ENCODE measurements at regions not wholly inside any gene's neighbourhood (a gene's known extent, or its start where the extent isn't known, plus 50 kb on each side); places are given as distances from the start of the nearest gene placed in this dataset.

DNA sequence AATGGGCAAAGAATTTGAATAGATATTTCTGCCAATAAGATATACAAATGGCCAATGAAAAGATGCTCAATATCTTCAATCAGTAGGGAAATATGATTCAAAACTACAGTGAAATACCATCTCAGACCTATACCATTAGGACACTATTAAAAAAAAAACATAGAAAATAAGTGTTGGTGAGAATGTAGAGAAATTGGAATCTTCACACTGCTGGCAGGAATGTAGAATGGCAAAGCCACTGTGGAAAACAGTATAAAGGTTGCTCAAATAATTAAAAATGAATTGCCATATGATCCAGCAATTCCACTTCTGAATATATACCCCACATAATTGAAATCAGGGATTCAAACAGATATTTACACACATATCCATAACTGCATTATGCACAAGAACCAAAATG lies 88.1 kb upstream of the STARD13 start:
- no peak for DNase-seq

- no peak for DNase-seq
These were observed 89.9 kb upstream of the STARD13 start for GRCh38 chr13:33375421-33375820.

DNA sequence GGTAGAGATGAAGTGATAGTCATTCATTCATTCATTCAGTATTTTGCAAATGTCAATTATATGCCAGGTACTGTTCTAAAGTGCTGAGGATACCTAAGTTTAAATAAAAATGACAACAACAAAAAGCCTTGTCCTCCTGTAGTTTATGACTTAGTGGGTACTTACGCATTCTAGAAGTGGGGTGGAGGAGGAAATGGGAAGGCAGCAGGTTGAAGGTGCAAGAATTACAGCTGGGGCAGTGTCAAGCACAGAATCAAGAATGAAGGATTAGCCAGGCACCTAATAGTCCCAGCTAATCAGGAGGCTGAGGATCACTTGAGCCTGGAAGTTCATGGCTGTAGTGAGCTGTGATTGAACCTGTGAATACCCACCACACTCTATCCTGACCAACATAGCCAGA lies 90.7 kb upstream of the STARD13 start:
- DNase-seq, result no peak

- no peak for DNase-seq
These were observed 91.9 kb upstream of the STARD13 start for GRCh38 chr13:33377411-33377810.

DNA sequence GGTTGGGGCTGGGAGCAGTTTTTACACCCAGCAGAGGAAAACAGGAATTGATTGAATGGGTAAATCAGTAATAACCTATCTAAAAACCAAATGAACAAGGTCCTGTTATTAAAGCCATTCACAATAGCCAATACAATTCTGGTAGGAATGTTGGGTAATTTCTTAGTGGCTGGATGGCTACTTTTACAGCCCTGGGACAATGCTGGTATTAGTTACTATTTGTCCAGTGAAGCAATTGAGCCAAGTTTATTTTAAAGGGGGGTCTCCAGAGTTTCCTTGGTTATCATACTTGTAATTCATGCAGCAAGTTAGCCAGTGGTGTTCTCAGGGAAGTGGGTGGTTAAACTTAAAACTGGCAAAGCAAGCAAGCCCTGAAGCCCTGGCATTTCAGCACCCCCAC lies 92.3 kb upstream of the STARD13 start:
- no peak for DNase-seq

DNA sequence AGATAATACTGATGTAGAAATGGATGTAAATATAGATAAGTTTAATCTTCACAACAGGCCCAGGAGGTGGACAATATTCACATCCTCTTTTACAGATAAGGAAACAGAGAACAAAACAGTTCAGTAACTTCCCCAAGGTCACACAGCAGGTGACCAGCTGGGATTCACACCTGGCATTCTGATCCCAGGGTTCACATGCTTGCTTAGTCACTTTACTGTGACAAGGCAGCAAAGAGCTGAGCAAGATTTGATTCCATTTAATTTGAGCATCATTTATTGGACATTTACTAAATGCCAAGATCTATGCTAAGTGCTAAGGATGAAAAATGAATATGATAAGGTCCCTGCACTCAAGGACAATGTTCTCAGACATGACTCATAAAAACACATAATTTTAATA lies 94.1 kb upstream of the STARD13 start:
- DNase-seq, result no peak

DNA sequence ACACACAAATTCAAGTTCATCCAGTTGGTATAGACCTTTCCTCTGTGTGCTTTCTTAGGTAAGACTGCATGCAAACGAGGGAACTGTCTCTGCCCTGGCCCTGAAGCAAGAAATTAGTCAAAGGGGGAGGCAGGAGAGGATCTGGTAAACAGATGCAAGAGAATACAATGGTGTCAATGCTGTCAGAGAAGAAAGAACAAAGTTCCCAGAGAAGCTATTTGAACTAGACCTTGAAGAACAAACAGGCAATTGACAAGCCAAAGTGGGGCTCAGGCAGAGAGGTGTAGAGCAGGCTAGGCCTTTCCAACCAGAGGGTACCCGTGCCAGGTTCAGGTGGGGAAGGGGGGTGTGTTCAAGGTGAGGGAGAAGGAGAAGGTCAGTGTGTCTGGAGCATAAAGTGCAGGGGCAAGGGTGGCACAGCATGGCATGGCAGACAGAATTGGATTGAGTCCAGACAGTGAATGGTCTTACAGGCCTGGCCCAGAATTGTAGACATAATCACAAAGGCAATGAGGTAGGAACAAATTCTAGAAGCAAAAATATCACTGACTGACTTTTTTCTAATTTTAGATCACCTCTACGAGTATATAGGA lies 95.0 kb upstream of the STARD13 start:
- no peak for DNase-seq

- no peak for DNase-seq
These were observed 95.6 kb upstream of the STARD13 start for GRCh38 chr13:33381180-33381579.

DNA sequence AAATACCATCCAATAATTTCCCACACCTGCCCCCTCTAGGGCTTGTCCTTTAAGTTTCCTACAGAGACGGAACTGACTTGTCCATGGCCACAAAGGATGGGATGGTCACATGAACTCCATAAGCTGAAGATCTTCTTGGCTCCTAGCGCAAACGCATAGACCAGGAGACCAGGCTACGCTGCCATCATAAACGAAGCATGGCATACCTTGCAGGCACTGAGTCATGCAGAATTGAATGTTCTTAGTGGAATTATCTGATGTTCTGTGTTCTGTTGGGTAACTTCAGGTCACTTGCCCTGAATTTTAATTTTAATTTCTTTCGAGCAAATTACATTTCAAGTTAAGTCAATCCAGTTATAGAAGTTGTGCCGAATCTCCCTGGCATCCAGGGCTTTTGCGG lies 96.4 kb upstream of the STARD13 start:
- no peak for DNase-seq

GRCh38 chr13:33383724-33384577 lies 98.4 kb upstream of the STARD13 start:
- no peak for DNase-seq

DNA sequence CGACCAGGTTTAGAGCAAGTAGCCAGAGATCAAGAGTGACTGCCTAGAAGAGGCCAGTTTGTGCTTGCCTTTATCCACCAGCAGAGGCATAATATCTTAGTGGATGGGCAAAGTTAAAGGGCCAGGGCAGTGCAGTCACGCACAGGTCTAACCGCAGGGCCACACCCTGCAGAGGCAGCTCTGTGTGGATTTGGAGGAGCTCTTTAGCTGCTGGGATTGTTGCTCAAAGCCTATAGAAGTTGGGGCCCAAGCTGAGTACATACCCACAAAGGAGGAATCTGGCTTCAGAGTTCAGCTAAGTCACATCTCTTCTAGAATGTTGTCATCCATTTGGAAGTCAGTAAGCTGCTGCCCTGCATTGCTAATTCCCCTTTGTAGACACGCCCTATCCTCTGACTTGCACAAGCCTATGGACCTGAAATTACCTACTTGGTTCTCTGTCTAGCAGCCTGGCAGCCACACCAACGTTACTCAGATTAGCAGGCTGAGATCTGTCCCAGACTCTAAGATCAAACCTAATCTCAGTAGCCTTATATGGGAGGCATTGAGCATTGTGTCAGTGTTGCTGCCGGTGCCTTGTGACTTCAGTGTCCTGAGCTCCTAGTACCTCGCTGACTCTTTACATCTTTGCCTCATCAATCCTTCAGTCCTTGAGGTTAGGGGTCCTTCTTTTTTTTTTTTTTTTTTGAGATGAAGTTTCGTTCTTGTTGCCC lies 102.9 kb upstream of the STARD13 start:
- no peak for DNase-seq

- DNase-seq, result no peak
These were observed 107.3 kb upstream of the STARD13 start for GRCh38 chr13:33392794-33393405.

- DNase-seq, result no peak
These were observed 108.9 kb upstream of the STARD13 start for GRCh38 chr13:33394294-33394932.

DNA sequence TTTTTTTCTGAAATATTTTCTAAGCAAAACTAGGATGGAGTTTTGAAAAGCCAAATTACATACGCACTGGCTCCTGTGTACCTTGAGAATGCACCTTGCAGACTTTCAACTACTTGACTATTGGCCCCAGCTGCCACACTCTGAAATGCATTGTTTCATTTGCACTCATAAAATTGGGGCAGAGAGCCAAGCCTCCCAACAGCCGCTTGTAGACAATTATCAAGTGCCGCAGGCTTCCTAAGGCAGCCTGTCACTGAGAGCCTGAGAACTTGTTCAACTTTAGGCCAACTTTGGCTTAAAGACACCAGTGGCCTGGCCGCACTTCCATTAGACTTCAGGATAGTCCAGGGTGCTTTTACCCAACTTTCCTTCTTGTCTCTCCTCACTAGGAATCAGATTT lies 115.7 kb upstream of the STARD13 start:
- no peak for DNase-seq

DNA sequence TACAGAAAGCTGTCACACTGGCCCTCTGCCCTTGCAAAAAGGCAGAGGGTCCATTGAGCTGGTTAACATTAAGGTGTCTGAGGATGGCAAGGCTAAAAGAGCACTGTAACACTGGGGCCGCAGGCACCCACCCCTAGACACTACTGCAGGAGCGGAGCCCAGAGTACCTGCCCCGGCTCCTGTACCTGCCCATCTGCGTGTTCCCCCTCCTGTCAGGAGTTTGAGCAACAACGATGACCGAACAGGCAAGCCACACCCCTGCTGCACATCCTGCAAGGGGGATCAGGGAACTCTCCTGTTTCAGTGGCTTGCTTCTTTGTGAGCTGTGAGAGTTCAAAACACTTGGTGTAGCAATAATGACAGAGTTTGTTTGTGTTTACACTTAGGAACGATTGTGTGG lies 117.4 kb upstream of the STARD13 start:
- no peak for DNase-seq

DNA sequence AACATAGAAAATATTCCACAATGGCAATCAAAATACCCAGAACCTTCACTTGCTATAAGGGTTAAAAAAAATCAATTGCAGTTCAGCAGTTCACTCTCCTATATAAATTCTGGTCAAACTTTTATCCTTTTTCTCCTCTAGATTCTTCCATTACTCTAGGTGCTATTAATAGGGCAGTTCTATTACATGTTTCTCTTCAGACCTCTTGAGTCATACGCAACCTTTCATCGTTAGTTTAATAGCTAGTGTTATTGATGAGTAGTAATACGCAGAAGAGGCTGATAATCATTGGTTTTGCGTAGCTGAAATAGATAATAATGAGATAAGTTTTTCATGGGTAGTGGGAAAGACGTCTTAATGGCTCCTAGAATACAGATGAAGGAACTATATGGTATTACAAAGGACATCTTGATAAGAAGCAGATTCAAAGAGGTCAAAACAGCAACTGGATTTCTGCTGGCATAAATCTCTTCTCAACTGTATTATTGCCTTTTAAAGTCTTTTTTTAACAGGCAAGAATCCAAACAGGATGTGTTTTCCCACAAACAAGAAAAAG lies 118.3 kb upstream of the STARD13 start:
- no peak for DNase-seq

- DNase-seq, result no peak
These were observed 119.8 kb upstream of the STARD13 start for GRCh38 chr13:33405371-33405770.

GRCh38 chr13:33409673-33410510 lies 124.3 kb upstream of the STARD13 start:
- no peak for DNase-seq

GRCh38 chr13:33410619-33411018 lies 125.1 kb upstream of the STARD13 start:
- no peak for DNase-seq

DNA sequence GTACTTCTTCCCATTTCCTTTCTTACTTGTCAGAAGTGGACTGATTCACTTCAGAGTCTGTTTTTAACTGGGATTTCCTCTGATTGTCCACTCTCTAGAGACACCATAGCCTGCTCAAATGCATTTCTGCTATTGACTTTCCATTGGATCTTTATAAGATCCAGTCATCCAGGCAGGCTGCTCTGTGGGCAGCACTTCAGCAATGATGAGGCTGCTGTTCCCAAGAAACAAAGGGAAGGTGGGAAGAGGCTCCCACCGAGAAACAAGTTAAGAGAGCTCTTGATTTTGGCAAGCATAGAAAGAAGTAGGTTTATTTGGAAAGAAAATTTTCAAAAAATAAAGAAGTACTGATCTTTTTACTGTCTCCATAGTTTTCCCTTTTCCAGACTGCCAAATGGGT lies 125.8 kb upstream of the STARD13 start:
- DNase-seq, result no peak

DNA sequence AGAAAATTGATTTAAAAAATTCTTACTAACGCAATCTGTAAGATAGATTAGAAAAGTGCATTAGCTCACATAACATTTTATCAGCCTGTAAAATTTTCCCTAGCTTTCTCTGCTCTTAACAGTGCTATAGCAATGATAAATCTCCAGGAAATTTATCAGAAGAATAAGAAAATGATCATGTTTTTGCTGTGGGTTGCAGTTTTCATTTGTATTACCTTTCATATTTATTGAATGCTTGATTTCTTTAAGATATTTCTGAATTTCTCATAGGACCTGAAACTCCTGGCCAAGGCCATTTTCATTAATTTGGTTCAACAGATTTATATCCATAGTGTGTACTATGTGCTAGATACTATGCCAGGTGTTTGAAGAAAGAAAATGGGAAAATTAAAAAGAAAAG lies 130.3 kb upstream of the STARD13 start:
- no peak for DNase-seq

Data from activated CD4-positive, alpha-beta T cell treated with anti-CD3 and anti-CD28 coated beads, Interleukin-2, amount 50 U/mL, for 48 hours (primary cell).